HG02642 (cell line): ENCODE measurements at regions not wholly inside any gene's neighbourhood (a gene's known extent, or its start where the extent isn't known, plus 50 kb on each side); places are given as distances from the start of the nearest gene placed in this dataset.
"Not testable (repeated sequence)": the region's sequence is repeated elsewhere in the genome, so short reads cannot be mapped to it uniquely, and the experiment has no call there.

Experiments used
- ATAC-seq: cut with Tn5 transposase; IDR thresholded peaks from one replicate; pipeline ENCODE4 v1.9.1; 2021; ENCODE audit warnings: mild to moderate bottlenecking; ENCODE audit not compliant: unreplicated experiment, poor library complexity

DNA sequence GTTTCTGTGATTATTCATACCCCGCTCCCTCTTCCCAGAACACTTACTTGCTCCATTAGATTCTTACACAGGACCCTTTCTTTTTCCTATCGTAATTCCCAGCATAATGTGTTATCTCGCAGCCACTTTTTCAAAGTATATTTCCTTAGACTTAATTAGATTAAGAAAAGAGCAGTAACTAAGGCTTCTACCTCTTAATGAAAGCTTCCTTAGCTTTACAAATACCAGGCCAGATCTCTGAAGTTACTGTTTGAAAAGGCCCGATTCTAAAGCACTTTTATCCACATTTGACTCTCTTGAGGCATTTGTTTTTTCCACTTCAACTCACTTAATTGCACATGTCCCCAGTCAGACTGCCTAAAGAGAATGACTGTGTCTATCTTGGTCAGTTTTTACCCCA is 1264.3 kb upstream of the ADGRL2 start:
- ATAC-seq: no peak

DNA sequence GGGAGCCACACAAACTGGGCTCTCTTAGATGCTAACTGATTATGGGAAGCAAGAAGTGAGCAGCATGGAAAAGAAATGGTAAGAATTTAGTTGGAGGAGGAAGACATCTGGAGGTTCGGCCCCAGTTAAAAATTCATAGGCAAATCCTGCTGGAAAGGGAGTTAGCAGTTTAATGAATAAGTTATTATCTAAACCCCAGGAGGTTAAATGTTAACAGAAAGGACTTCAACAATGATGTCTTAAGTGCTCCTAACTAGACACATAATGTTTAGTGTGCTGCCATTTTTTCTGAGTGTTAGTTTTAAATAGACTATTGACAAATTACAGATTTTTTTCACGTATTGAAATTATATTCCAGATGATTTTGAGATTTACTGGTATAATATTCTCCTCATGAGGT is 1265.3 kb upstream of the ADGRL2 start:
- ATAC-seq: no peak

DNA sequence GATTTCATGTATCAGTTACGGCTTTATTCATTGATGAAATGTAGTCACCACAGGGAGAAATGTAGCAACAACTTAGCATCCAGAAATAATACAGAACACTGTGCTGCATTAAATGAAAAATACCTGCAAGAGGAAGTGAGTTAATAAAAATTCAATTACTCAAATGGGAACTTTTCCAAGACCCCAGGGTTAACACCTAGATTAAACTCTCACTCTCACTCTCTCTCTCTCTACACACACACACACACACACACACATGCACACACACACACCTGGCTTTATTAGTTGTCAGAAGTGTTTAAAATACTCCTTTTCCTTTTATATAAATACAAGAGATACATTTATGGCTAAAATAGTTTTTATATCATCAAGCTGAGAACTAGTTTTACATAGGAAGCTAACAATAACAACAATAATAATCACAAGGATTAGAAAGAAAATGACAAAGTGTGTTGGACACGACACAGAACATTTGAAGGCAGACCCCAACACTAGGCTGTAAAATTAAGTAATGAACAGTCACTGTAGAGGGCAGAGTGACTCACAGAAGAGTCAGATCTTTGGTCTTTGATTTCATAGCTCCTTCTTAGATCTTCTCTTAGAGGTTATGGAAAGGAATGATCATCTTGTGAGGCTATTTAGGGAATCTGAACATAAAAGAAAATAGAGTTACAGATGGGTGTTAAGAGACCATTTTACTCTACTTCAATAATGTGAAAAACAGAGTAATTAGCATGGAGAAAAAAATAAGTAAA is 1266.0 kb upstream of the ADGRL2 start:
- ATAC-seq: no peak

DNA sequence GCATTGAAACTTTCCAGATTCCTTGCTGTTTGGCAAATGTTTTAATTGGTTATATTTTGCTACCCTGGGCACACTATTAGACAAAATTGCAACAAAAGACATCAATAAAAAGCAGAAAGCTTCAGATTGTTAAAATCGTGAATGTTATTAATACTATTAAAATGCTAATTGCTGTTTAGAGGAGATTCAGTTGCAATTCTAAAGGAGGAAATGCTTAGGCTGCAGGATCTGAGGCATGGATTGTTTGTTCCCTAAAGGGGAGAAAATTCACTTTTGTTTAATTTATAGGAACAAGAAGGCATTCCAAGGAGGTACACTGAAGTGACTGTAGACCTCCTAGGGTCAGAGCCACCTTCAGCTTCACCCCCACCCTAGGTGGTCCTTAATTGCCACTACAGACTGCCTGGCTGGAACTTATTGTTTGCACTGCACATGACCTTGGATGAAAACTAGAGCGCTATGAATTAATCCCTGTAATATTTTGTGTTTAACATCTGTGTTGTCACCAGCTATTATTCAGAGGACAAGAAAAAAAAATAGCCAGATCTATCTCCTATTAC is 1266.9 kb upstream of the ADGRL2 start:
- ATAC-seq: no peak

DNA sequence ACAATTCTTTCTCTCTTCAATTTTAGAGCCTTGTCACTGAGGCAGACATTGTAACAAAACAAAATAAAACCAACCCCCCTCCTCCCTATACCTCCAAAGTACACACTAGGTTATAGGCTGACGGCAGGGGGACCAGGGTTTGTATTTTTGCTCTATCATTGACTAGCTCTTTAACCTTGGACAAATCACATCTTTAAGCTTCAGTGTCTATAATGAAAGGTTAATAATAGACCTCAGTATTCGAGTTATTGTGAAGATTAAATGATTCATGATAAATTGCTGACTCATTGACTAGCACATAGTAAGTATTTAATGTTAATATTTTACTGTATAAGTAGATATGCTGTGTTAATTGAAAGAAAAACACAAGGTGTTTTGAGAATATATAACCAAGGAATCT is 1267.6 kb upstream of the ADGRL2 start:
- ATAC-seq: no peak

DNA sequence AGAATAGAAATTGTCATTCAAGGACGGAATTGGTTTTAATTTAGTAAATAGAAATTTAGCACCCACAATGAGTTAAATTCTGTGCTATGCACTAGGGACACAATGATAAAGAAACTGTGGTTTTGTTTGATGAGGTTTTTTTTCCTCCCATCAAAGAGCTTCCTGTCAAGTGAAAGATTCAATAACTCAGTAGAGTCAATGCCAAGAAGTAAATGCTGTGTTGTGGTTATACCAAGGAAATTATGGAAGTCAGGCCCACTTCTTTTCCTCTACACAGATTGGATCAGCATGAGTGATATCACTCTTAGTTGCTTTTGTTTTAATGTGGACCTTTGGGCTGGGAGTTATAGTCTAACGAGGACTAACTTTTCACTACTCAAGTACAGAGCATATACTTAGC is 1269.6 kb upstream of the ADGRL2 start:
- ATAC-seq: no peak

DNA sequence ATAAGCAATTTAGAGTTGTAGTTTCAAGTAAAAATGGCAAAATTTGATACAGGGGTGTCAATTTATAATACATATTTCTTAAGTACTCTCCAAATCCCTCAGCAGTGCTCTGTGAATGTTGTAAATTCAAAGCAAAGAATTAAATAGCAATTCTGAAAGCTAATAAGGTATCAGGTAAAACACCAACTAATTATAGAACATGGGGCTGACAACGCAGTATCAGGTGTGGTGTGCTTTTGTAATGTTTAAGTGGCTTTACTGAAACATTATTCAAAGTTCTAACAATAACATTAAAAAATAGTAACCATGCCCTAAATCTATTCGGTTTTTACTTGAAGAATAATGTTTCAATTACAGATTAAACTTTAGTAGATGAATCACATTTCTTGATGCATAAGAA is 1271.2 kb upstream of the ADGRL2 start:
- no peak for ATAC-seq

DNA sequence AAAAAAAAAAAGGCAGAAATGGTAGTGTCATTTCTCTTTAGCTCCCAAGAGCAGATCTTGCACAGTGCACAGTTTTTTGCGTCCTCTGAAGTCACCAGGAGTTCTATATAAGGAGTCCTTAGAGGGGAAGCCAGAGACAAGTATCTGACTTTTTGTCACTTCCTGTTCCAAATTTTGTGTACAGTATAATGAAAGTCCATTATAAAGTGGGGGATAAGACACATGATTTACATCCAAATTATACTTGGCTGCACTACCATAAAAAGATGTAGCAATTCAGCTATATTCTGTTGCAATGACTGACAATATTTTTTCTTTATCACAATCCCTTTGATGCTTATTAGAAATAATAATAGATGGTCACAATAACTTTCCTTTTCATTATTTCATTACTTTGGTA is 1276.9 kb upstream of the ADGRL2 start:
- ATAC-seq: no peak

DNA sequence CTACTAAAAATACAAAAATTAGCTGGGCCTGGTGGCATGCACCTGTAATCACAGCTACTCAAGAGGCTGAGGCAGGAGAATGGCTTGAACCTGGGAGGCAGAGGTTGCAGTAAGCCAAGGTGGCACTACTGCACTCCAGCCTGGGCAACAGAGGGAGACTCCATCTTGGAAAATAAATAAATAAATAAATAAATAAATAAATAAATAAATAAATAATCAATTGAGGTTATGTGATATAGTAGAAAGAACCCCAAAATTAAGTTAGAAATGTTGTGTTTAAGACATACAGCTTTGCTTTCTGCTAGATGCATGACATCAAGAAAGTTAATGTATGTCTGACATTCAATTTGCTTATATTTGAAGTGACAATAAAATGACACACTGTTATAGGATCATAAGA is 1277.7 kb upstream of the ADGRL2 start:
- not testable (repeated sequence) for ATAC-seq

DNA sequence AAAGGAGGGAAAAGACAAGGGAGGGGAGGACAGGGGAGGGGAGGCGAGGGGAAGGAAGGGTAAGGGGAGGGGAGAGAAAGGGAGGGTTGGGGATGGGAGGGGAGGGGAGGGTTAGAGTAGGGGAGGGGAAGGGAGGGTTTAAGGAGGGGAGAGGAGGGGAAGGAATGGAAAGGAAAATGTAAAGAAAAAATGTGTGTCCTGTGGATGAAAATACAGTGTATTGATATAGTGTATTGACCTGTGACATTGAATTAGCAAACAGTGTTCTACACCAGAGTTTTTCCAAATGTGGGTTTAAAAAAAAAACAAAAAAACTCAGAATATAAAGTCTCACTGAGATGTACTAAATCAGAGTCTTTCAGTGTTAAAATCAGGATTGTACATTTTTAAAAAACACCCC is 1279.8 kb upstream of the ADGRL2 start:
- ATAC-seq: no peak

DNA sequence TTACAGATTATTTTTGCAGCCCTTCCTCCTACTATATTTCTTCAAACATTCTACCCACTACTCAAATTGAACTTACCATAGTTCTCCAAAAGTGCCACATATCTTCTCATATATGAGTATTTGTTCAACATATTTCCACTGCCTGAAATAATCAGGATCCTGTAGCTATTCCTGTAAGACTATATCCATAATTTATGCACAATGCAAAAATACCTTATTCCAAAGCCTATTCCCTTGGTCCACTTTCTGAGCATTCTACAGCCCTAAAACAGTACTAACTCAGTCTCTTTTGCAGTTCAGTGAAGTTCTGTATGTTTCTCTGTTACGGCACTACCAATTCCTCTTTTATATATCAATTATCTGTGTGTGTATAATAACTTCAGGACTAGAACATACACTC is 1283.7 kb upstream of the ADGRL2 start:
- no peak for ATAC-seq

DNA sequence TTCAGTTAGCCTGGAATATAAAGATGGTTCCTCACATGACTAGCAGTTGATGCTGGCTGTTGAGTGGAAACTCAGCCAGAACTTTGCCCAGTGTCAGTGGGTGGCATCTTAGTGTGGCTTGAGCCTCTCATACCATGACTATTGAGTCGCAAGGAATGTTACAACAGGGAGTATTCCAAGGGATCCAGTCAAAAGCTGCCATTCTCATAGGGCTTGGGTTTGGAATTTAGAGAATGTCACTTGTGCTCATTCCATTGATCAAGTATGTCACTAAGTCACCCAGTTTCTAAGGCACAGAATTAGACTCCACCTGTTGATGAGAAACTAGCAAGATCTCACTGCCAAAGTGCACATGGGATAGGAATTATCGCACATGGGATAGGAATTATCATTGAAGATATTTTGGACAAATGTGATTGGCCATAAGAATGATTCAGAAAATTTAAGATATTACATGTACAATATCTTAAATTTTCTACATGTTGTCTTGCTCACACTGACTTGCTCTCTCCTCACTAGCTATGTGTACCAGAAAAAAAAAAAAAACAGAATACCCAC is 1290.7 kb upstream of the ADGRL2 start:
- no peak for ATAC-seq

DNA sequence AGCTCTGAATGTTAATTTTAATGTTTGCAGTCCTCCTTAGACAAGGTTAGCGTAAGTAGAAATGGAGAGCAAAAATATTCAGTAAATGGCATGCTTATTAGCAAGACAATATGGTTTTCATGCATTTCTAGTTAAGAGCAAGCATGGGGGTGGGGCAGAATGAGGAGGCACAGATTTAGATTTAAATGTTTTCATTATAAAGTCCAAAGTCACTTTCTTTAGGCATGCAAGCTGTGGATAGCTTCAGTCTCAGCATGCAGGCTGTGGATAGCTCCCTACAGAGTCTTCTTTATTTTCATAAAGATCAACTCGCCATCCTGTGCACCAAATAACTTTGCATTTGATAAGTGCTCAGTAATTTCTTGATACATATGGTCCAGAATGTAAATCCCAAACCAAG is 1294.5 kb upstream of the ADGRL2 start:
- no peak for ATAC-seq

DNA sequence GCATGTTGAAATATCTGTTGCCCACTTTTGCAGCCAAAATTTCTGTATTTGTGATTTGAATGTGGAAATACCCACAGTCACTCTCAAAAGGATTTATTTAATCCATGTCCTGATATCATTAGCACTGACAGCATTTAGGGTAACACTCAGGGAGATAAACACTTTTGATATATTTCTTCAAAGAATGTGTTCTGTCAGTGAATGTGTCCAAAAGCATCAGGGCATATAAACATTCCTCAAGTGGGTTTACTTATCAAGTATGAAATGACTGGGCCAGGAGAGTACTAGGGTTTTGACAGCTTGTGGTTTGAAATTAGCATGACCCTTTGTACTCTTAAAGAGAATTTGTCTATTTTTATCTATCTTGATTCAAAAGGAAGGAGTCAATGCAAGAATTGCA is 1302.1 kb upstream of the ADGRL2 start:
- no peak for ATAC-seq

DNA sequence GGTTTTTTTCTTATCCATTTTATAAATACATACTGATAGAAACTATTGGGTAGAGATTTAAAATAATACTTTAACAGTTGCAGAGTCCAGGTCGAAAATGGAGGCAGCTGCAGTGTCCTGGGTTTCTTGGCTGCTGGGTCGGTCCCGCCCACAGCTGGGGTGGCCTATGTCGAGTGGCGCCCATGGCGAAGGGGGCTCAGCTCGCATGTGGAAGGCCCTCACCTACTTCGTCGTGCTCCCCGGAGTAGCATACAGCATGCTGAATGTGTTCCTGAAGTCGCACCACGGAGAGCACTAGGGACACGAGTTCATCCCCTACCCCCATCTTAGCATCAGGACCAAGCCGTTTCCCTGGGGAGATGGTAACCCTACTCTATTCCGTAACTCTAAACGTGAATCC is 1304.9 kb upstream of the ADGRL2 start:
- ATAC-seq: no peak

DNA sequence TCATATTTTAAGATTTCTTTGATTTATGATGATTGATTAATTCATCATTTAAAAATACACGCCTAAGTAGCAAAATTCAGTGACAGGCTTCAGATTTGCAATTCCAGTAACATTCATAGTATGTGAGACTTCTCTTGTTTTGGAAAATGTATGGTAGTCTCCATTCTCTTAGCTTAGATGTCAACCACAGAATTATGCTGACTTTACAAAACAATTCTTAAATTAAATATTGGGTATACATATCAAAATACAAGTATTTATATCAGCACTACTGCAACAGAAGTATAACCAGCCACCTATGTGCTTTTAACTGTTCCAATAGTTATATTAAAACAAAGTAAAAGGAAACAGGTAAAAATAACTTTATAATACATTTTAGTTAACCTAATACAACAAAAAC is 1328.6 kb upstream of the ADGRL2 start:
- no peak for ATAC-seq

DNA sequence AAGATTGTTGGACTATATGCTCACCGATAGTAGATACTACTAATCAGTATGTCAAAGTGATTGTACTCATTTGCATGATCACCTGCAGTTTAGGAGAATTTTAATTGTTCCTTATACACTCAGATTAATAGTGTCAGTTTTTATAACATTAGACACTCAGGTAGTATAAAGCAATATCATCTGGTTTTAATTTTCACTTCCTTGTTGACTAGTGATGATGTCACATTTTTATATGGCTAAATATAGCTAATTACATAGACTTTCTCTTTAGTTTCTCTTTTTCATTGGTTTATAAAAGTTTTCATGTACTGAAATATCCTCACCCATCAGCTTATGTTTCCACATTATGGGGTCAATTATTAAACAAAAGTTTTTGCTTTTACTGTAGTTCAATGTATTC is 1332.4 kb upstream of the ADGRL2 start:
- ATAC-seq: no peak

DNA sequence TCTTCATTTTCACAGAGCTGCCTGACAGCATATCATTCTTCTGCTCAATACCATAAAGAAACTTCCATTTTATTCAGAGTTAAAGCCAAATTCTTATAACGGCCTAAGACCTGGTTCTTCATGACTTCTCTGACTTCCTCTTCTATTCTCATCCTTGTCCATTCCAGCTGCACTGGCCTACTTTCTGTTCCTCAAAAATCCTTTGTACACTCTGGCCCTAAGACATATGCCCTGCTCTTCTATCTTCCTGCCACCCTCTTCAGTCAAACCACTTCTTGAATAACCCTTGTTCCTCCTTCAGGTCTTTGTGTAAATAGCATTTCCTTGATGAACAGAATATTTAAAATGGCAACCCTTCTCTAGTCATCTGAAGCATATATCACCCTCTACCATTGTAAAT is 1338.7 kb upstream of the ADGRL2 start:
- ATAC-seq: no peak

DNA sequence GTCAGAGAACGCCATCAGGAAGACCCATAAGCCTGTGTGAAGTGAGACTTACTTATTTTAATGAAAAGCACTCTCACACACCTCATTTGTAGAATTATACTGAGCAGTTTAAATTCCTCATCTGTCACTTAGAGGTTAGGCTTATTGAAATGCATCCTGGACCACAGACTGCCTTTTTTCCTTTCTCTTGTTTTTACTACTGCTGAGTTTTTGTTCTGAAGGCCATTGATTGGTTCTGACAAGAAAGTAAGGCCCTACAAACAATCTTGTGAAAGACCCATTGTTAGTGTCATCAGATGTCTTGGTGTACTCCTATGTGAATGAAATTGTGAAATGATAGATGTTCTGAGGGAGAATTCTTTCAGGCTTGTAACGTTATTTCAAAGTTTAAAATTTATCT is 1343.3 kb upstream of the ADGRL2 start:
- no peak for ATAC-seq

DNA sequence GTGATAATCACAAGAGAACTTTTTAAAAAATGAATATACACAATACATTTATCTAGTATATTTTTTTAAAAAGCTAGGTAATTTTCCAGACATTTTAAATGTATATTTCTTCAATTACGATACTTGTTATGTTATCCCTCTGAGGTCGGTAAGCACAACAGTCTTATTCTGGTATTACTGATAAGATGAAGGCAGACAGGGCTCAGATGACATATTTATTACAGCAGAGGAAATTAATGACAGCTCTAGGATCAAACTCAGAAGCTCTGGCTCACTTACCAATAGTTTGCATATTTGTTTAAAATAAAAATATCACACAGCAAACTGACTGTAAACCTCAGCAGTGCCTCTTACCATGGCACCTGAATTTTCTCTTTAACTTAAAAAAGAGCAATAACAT is 1347.0 kb upstream of the ADGRL2 start:
- no peak for ATAC-seq

DNA sequence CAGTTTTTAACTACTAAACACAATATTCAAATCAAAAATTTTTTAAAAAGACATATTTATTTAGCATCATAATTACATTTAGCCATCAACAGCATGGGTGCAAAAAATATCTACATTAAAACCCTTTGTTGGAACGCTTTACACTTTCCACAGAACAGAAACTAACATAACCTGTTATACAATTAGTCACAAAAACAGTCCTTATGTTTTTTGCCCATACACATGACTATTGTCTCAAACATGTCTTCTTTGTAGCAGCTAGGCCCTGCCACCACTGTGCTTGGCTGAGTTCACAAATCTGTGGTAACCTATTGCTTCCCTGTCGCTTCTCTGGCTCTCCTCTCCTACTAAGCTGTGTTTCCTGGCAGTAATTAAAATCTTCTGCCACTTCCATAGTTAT is 1350.0 kb upstream of the ADGRL2 start:
- no peak for ATAC-seq

DNA sequence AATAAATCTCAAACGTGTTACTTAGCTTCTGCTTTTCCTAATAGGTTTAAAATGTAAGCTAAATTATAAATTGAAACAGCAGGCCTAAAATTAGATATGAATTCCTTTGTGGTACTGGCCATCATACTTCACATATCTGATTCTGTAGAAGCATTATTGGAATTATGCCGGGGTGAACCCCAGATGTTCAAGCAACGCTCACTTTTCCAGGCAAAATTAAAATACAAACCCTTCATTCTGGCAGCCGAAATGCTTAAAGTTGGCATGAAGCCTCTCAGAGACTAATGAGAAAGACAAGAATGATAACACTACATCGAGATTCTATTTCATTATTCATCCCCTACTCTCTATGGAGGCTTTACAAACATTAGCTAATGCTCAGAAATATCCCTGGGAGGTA is 1352.7 kb upstream of the ADGRL2 start:
- no peak for ATAC-seq
